ENCODE measurements at regions not wholly inside any gene's neighbourhood (a gene's known extent, or its start where the extent isn't known, plus 50 kb on each side); places are given as distances from the start of the nearest gene placed in this dataset.

DNA sequence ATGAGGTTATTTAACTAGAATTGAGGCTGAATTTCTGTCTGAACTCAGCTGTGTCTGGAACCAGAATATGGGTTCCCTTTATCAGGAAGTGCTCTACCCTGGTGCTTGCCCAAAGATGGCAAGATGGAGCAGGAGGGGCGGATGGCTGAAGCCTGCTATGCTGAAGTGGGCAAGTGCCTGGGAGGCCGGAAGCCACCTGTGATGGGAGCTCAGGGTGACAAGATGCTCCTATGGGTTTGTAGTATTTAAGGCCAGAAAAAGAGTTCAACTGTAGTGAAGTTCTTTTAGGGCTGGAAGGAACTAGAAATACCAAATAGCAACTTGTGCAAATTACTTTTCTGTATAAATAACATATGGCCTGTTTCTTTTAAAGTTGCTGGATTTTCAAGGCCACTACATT is 808.9 kb upstream of the RAB6C start (continued):
- TF ChIP-seq ZNF425 (CRISPR knock-in tag; conservative IDR thresholded peaks at IDR 0.05) (no peak), FOXK1 (CRISPR knock-in tag; IDR thresholded peaks at IDR 0.05) (no peak), PRDM15 (CRISPR knock-in tag; IDR thresholded peaks at IDR 0.05) (no peak), ZNF423 (CRISPR knock-in tag; IDR thresholded peaks at IDR 0.05) (no peak), PRRX2 (CRISPR knock-in tag; IDR thresholded peaks at IDR 0.05) (no peak), TP53 (CRISPR knock-in tag; IDR thresholded peaks at IDR 0.05) (no peak), ZNF263 (CRISPR knock-in tag; IDR thresholded peaks at IDR 0.05; ENCODE audit: low read depth) (no peak)
- TF ChIP-seq, protein P1, sequence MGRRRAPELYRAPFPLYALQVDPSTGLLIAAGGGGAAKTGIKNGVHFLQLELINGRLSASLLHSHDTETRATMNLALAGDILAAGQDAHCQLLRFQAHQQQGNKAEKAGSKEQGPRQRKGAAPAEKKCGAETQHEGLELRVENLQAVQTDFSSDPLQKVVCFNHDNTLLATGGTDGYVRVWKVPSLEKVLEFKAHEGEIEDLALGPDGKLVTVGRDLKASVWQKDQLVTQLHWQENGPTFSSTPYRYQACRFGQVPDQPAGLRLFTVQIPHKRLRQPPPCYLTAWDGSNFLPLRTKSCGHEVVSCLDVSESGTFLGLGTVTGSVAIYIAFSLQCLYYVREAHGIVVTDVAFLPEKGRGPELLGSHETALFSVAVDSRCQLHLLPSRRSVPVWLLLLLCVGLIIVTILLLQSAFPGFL (CRISPR knock-in tag; IDR thresholded peaks at IDR 0.05; ENCODE audit: borderline replicate concordance) = no peak
- TF ChIP-seq, protein P2, sequence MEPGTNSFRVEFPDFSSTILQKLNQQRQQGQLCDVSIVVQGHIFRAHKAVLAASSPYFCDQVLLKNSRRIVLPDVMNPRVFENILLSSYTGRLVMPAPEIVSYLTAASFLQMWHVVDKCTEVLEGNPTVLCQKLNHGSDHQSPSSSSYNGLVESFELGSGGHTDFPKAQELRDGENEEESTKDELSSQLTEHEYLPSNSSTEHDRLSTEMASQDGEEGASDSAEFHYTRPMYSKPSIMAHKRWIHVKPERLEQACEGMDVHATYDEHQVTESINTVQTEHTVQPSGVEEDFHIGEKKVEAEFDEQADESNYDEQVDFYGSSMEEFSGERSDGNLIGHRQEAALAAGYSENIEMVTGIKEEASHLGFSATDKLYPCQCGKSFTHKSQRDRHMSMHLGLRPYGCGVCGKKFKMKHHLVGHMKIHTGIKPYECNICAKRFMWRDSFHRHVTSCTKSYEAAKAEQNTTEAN (CRISPR knock-in tag; IDR thresholded peaks at IDR 0.05) = no peak

- no peaks in the 10 kb centered on the region for H3K36me3 Mint-ChIP-seq
- no peak overlapping the region for H3K27ac Mint-ChIP-seq
- CTCF ChIA-PET = interaction anchor here (1.1 to 1.9 kb wide), 3 partner anchors 16 to 193 kb away, joined by 3 to 5 read pairs (median 5); no protein-coding TSS in a partner anchor
- ATAC-seq (no peak), DNase-seq (ENCODE audit: low spot score) (no peak)
- H3K4me3 Mint-ChIP-seq = no peak overlapping the region
- H3K4me1 Mint-ChIP-seq = peaks cover 17% of the 10 kb centered on the region
- peaks cover 10% of the 10 kb centered on the region; the same call in 1 of the 2 replicates for H3K27me3 Mint-ChIP-seq (ENCODE audit: low read depth)
- POLR2A ChIA-PET = no interaction called here
- TF ChIP-seq ZNF219 (CRISPR knock-in tag; IDR thresholded peaks at IDR 0.05; ENCODE audit: borderline replicate concordance) = no peak
- no peak for TF ChIP-seq ATF6 (CRISPR knock-in tag; IDR thresholded peaks at IDR 0.05)
- no peak for TF ChIP-seq FOXP4 (CRISPR knock-in tag; IDR thresholded peaks at IDR 0.05)
- TF ChIP-seq NFATC4 (CRISPR knock-in tag; IDR thresholded peaks at IDR 0.05) = no peak
- no peak for TF ChIP-seq TEAD4 (CRISPR knock-in tag; IDR thresholded peaks at IDR 0.05)
- TF ChIP-seq, protein P3, sequence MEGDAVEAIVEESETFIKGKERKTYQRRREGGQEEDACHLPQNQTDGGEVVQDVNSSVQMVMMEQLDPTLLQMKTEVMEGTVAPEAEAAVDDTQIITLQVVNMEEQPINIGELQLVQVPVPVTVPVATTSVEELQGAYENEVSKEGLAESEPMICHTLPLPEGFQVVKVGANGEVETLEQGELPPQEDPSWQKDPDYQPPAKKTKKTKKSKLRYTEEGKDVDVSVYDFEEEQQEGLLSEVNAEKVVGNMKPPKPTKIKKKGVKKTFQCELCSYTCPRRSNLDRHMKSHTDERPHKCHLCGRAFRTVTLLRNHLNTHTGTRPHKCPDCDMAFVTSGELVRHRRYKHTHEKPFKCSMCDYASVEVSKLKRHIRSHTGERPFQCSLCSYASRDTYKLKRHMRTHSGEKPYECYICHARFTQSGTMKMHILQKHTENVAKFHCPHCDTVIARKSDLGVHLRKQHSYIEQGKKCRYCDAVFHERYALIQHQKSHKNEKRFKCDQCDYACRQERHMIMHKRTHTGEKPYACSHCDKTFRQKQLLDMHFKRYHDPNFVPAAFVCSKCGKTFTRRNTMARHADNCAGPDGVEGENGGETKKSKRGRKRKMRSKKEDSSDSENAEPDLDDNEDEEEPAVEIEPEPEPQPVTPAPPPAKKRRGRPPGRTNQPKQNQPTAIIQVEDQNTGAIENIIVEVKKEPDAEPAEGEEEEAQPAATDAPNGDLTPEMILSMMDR (IDR thresholded peaks at IDR 0.05) = no peak
- no peak for TF ChIP-seq CREM (CRISPR knock-in tag; IDR thresholded peaks at IDR 0.05)
- H3K9me3 Mint-ChIP-seq = peaks cover 8% of the 10 kb centered on the region
Observed at GRCh38 chr2:129174143-129174542, 805.3 kb upstream of the RAB6C start.
